ENCODE measurements at regions not wholly inside any gene's neighbourhood (a gene's known extent, or its start where the extent isn't known, plus 50 kb on each side); places are given as distances from the start of the nearest gene placed in this dataset.

DNA sequence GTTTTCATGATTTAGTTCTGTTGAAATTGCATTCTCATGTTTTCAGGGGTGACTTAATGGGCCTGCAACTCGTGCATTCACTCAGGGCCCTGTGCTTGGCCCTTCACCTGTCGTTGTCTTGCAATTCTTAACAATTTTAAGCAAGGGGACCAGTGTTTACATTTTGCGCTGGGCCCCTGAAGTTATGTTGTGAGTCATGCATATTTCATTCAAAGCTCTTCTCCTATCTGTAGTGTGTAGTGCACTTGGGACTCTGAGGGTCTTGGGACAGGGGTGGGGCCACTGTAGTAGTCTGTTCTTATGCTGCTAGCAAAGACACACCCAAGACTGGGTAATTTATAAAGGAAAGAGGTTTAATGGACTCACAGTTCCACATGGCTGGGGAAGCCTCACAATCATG, 211.2 kb upstream of the RXFP2 start:
- DNase-seq (ENCODE audit: extremely low spot score in 2 of 2), result no peak
- intact Hi-C loops (cut with DNase I), result no loop called here
- Histone ChIP-seq H3K27ac (no peak overlapping the region), H3K27me3 (no peaks in the 10 kb centered on the region), H3K9me3 (no peaks in the 10 kb centered on the region), H3K4me1 (no peaks in the 10 kb centered on the region), H3K36me3 (no peaks in the 10 kb centered on the region), H3K4me3 (no peak overlapping the region)
- TF ChIP-seq, protein P1, sequence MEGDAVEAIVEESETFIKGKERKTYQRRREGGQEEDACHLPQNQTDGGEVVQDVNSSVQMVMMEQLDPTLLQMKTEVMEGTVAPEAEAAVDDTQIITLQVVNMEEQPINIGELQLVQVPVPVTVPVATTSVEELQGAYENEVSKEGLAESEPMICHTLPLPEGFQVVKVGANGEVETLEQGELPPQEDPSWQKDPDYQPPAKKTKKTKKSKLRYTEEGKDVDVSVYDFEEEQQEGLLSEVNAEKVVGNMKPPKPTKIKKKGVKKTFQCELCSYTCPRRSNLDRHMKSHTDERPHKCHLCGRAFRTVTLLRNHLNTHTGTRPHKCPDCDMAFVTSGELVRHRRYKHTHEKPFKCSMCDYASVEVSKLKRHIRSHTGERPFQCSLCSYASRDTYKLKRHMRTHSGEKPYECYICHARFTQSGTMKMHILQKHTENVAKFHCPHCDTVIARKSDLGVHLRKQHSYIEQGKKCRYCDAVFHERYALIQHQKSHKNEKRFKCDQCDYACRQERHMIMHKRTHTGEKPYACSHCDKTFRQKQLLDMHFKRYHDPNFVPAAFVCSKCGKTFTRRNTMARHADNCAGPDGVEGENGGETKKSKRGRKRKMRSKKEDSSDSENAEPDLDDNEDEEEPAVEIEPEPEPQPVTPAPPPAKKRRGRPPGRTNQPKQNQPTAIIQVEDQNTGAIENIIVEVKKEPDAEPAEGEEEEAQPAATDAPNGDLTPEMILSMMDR (IDR thresholded peaks at IDR 0.05), result no peak
- TF ChIP-seq POLR2A (IDR thresholded peaks at IDR 0.05) (no peak), POLR2AphosphoS5 (IDR thresholded peaks at IDR 0.05; ENCODE audit: insufficient read depth in 1 of 2, low read depth in 1 of 2) (no peak)

DNA sequence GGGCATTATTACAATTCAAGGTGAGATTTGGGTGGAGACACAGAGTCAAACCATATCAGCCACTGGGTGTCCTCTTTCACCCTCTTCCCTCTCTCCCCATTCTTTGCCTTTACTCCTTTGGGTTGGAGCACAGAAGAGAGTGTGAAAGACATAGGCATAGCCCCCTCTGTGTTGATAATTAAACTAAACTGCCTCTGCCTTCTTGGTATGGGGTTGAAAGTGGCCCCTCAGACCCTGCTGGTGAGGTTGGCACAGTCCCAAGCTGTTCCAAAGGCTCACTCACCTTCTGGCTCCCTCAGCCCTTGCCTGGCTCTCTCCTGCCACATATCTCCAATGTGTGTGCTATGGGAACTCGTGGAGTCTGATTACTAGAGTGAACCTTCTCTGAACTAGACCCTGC, 210.6 kb upstream of the RXFP2 start:
- intact Hi-C loops (cut with DNase I), result no loop called here
- H3K4me1 ChIP-seq, result no peaks in the 10 kb centered on the region
- H3K27me3 ChIP-seq, result no peaks in the 10 kb centered on the region
- H3K27ac ChIP-seq, result no peak overlapping the region
- TF ChIP-seq POLR2A (IDR thresholded peaks at IDR 0.05) (no peak), POLR2AphosphoS5 (IDR thresholded peaks at IDR 0.05; ENCODE audit: insufficient read depth in 1 of 2, low read depth in 1 of 2) (no peak)
- TF ChIP-seq, protein P1 (IDR thresholded peaks at IDR 0.05), result no peak
- H3K9me3 ChIP-seq, result no peaks in the 10 kb centered on the region
- H3K36me3 ChIP-seq, result no peaks in the 10 kb centered on the region
- no peak overlapping the region for H3K4me3 ChIP-seq
- DNase-seq (ENCODE audit: extremely low spot score in 2 of 2), result no peak

DNA sequence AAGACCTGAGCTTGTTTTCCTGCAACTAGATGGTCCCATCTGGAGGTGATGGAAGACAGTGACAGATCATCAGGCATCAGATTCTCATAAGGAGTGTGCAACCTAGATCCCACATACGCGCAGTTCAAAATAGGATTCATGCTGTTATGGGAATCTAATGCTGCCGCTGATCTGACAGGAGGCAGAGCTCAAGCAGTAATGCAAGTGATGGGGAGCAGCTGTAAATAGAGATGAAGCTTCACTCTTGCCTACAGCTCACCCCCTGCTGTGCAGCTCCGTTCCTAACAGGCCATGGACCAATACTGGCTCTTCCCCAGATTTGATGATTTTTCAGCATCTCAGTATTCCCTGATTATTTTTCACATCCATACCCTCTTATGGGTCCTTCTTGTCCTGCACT, 208.4 kb upstream of the RXFP2 start:
- intact Hi-C loops (cut with DNase I), result no loop called here
- no peak overlapping the region for H3K4me3 ChIP-seq
- no peaks in the 10 kb centered on the region for H3K27me3 ChIP-seq
- DNase-seq (ENCODE audit: extremely low spot score in 2 of 2), result no peak
- no peak overlapping the region for H3K27ac ChIP-seq
- H3K4me1 ChIP-seq, result no peaks in the 10 kb centered on the region
- H3K9me3 ChIP-seq, result no peaks in the 10 kb centered on the region
- no peak for TF ChIP-seq POLR2A (IDR thresholded peaks at IDR 0.05)
- no peaks in the 10 kb centered on the region for H3K36me3 ChIP-seq

DNA sequence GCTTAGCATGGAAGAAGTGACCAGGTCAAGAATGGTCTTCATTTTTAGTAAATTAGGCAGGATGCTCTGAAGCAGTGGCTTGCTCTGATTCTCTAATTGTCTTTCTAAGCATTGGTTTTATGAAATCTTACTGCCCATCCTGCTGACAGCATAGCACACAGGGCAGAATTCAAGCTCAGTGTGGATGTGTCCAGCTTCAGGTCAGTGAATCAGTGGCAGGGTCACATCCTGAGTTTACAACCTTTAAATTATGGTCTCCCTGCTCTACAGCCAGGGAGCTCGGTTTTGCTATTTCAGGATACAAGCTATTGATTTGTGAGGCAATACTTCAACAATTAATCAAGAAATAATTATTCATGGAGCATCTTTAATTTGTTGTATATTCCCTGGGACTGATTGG, 202.3 kb upstream of the RXFP2 start:
- Histone ChIP-seq H3K27me3 (no peaks in the 10 kb centered on the region), H3K36me3 (no peaks in the 10 kb centered on the region), H3K4me3 (no peak overlapping the region), H3K27ac (no peak overlapping the region), H3K9me3 (no peaks in the 10 kb centered on the region), H3K4me1 (no peaks in the 10 kb centered on the region)
- TF ChIP-seq, protein P1 (IDR thresholded peaks at IDR 0.05), result no peak
- no peak for TF ChIP-seq POLR2AphosphoS5 (IDR thresholded peaks at IDR 0.05; ENCODE audit: insufficient read depth in 1 of 2, low read depth in 1 of 2)
- intact Hi-C loops (cut with DNase I), result no loop called here
- no peak for DNase-seq (ENCODE audit: extremely low spot score in 2 of 2)

DNA sequence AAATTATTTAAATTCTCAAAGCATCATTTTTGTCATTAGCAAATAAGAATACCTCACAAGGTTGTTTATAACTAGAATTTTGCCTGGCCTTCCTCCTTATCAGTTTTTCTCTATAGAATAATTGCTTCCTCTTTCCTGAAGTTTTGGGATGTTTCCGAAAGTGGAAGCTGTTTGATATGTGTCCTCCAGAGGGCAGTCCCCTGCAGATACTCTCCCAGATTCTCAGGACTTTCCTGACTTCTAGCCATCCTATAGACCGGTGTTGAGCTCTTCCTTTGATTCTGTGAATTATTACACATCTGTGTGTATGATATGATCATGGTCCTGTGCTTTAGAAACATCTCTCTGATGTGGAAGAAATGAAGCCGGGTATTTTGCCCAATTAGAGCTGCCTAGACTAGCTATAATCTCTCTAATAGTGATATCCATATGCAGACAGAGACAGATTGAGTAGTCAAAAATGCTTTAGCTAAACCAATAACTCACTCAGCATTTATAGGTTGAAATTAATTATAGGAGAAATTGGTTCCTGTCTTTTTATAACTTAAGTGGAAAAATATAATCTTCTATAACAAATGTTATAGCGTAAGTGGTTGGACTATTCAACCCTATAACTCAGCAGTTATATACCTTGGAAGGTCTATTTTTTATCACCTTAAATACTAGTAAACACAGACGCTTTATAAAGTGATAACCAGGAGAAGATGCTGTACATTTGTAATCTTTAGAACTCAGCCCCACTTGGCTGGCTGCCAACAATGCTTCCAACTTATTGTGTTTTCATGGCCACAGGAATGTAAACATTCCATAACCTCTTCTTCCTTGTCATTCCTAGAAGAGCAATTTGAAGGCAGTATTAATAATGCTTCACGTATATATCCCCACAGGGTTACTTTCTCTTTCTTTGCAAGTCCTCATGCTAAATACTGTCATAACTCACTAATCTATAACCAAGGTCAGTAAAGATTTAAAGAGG, 201.0 kb upstream of the RXFP2 start:
- H3K36me3 ChIP-seq, result no peaks in the 10 kb centered on the region
- no peak overlapping the region for H3K27ac ChIP-seq
- intact Hi-C loops (cut with DNase I), result no loop called here
- H3K27me3 ChIP-seq, result no peaks in the 10 kb centered on the region
- no peaks in the 10 kb centered on the region for H3K9me3 ChIP-seq
- TF ChIP-seq, protein P1 (IDR thresholded peaks at IDR 0.05), result no peak
- no peak for DNase-seq (ENCODE audit: extremely low spot score in 2 of 2)
- no peak overlapping the region for H3K4me3 ChIP-seq
- no peaks in the 10 kb centered on the region for H3K4me1 ChIP-seq
